ENCODE measurements at regions not wholly inside any gene's neighbourhood (a gene's known extent, or its start where the extent isn't known, plus 50 kb on each side); places are given as distances from the start of the nearest gene placed in this dataset.
A peak's percentile ranks its signal among the peaks of the same experiment; 100 is the strongest.

GRCh38 chr9:87290241-87291052 is 207.2 kb upstream of the DAPK1 start:
- DNase-seq = no peak

DNA sequence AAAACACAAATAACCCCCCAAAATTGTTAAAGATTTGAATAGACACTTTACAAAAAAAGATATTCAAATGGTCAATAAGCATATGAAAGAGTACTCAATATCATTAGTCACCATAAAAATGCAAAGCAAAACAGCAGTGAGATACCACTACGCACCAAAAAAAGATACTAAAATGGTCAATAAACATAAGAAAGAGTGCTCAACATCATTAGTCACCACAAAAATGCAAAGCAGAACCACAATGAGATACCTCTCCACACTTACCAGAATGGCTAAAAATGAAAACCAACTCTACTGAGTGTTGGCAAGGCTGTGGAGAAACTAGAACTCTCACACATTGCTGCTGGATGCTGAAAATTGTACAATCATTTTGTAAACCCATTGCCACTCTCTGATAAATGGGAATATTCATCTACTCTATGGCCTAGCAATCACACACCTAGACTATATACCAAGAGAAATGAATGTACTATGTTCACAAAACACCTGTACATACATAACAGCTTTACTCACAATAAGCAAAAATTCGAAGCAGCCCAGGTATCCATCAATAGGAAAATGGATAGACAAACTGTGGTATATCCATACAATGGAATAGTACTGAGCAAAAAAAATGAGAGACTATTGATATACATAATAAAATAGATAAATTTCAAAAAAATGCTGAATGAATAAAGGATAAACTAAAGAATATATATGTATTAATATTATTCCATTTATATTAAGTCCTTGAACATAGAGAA is 205.0 kb upstream of the DAPK1 start:
- DNase-seq = no peak

DNA sequence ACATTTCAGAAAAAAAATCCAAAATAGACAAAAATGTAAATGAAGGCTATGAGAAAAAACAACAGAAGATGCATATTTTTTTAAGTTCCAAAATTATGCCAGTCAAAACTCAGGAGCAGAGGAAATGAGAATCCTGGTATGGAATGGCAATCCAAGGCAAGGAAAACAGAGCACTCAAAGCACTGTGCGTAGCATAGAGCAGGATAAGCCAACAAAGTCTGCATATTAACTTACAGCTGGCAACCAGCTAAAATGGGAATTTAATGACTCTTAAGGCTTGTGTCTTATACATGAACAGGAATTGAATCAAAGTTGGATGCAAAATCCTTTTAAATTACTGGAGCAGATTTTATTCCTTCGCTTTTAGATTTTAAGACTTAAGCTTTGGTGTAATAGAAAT is 203.5 kb upstream of the DAPK1 start:
- no peak for DNase-seq

DNA sequence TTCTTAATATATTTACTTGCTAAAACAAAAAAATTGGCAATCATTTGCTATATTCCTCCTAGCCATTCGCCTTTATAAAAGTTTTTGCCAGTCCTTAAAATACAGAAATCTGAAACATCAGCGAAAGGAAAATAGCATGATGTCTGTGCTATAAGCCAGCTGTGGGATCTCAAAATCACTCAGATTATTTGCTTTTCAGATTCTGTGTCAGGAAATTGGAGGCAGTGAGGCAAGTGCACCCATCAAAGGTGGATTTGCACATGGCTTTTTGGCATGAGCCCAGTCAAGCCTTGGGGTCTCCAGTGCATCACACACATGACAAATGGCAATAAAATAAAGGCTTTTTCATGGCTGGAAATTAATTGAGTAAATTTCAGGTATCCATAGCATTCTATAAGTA is 196.8 kb upstream of the DAPK1 start:
- DNase-seq = no peak

GRCh38 chr9:87301371-87301770 is 196.3 kb upstream of the DAPK1 start:
- DNase-seq = no peak

GRCh38 chr9:87305151-87305550 is 192.5 kb upstream of the DAPK1 start:
- no peak for DNase-seq

DNA sequence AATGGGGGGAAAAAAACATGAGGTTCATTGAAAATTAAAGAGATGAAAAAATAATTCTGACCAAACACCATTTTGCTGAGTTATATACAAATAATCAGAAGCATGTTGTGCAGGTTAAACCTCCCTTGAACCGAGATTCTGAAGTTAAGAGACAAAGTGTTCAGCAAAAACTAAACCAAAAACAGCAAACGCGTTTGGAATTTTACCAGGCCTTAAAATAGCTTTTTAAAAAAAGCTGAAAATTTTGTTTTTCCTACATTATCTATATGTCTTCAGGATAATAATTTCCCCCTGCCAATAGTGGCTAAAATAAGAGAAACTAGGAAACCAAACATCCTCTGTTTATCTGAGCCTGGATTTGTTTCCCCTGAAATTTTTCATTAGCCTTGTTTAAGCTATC is 191.7 kb upstream of the DAPK1 start:
- DNase-seq = no peak

DNA sequence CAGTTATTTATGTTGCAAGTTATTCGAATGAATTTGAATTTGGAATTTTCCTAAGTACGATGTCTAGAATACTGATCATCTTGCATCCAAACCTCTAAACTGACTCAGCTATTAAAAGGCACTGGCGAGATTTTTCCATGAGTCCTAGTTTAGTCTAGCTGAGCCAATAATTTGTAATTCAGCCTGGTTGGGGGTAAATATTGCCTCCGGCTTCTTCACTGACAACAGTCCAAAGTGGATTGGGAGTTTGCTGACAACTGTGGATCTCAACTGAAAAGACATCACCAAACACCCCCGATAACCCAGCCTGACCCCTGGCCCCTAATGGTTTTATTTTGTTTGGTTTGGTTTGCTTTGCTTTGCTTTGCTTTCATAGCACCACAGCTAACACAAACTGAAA is 189.8 kb upstream of the DAPK1 start:
- DNase-seq = no peak

- DNase-seq = no peak
These were observed 188.4 kb upstream of the DAPK1 start for GRCh38 chr9:87309236-87309635.

GRCh38 chr9:87310827-87311523 is 186.7 kb upstream of the DAPK1 start:
- DNase-seq = no peak

- no peak for DNase-seq
These were observed 178.0 kb upstream of the DAPK1 start for GRCh38 chr9:87319656-87320055.

- DNase-seq = no peak
These were observed 177.4 kb upstream of the DAPK1 start for GRCh38 chr9:87320146-87320884.

DNA sequence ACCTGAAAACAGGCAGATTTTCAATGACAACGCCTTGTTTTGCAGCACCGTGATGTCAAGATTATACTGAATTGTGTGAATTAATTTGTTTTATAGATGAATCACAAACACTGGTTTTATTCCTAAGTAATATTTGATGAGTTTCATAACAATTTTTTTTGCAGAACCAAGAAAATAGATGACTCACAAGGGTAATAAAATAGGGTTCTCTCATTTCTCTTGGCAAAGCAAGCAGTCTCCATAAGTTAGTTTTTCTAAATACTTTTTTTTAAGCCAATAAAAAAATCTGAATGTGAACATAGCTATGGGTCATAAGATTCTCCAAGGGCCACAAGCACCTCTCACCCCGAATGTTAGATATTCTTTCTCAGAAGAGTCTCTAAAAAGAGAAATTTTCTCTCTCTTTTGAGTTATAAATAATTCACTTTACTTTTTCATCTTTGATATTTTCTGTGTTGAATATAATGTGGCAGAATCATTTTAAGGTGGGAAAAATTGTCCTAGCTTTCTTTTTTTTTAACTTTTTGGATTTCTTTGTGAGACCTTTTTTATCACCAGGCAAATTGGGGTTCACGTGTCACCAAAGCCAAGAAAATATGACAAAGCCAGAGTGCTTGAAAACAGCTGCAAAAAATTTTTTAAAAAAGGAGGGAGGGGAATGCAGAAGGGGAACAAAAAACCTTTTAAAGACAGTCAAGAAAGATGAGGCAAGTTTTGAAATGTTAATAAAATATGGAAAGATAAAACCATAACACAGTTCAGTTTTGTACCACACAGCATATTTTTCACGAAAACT is 174.6 kb upstream of the DAPK1 start:
- no peak for DNase-seq

- DNase-seq = no peak
These were observed 173.7 kb upstream of the DAPK1 start for GRCh38 chr9:87323928-87324327.

GRCh38 chr9:87324613-87325194 is 173.0 kb upstream of the DAPK1 start:
- DNase-seq = peak; percentile 75

DNA sequence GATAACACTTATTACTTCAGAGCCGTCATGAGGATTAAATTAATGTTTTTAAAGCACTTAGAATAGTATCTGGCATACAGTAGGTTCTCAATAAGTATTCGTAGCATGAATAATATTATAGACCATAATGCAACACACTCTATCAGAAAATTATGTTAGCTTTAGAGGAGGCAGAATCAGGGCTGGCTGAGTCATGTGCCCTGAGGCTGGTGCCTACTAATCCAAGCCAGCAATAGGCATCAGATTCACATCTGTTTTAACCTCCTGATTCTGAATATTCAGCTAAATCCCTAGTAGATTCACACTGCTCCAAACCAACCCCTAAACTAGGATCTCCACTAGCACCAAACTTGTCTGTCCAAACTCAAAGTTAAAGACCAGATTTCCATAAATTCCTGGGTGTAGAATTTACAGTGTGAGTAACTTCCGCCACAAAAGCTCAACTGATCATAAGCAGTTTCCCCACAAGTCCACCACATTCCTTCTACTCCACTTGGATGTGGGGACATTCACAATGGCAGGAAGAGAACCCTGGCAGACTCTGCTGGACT is 170.0 kb upstream of the DAPK1 start:
- no peak for DNase-seq

DNA sequence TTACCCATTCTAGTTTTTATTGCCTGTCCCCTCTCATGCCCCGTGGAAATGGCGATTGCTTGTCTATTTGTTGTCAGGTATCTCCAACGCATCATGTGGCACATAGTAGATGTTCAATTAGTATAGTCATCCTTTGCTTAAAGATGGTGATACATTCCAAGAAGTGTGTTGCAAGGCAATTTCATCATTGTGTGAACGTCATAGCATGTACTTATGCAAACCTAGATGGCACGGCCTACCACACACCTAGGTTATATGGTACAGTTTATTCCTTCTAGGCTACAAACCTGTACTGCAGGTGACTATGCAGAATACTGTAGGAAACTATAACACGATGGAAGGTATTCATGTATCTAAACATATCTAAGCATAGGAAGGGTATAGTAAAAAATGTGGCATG is 163.9 kb upstream of the DAPK1 start:
- DNase-seq = no peak

DNA sequence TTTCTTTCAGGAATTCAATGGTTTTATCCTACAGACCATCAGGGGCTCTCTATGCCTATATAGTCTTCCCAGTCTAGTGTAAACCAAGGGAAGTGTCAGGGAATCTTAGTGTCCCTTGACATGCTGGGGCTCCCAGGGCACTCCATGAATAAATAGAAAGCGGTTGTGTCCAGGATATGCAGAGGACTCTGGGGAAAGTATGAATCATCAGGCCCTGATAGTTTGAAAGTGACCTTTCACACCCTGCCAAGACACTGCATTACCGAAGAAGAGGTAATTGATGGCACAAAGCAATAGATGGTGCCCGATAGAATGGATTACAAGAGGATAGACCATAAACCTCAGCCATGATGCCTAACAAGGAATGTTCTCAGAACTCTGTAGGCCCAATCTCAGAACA is 163.3 kb upstream of the DAPK1 start:
- DNase-seq = no peak

- no peak for DNase-seq
These were observed 161.3 kb upstream of the DAPK1 start for GRCh38 chr9:87336407-87336806.

GRCh38 chr9:87336914-87337333 is 160.7 kb upstream of the DAPK1 start:
- peak; percentile 55 for DNase-seq

DNA sequence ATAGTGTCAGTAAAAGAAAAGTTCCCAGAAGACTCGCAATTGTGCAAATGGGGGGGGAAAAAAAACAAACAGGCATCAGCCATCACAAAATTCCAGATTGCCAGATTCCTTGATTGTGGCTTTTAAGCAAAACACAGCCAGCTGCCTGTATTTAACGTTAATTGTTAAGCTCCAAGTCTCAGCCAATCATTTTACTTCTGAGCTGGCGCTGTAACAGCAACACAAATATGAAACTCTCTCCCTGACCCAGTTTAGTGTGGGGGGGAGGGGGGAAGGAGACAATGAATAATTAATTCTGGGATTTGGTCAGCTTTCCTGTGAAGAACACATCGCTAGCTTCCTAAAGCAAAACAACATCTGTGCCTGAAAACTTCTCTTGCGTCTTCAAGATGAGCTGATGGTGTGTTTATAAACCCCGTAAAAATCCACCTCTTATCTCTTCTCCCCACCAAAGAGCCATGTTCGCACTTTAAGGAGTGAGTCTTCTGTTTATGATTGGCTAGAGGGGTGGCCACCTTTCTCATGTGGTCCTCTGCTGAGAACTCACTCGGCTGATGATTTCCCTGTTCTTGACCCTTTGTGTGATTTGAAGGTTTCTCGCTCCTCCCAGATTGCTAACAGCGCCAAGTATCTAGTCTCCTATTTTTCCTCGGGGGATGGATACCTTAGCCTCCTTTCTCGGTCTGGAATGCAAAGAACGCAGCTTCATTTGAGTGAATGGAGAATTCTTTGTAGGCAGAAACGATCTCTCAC is 160.2 kb upstream of the DAPK1 start:
- peak; percentile 2 for DNase-seq
